IMR-90 (cell line): ENCODE measurements at regions not wholly inside any gene's neighbourhood (a gene's known extent, or its start where the extent isn't known, plus 50 kb on each side); places are given as distances from the start of the nearest gene placed in this dataset.

Experiments
- ATAC-seq: fragments of 200-7000 bp; cut with Tn5 transposase; 2 replicates; pipeline ENCODE4 v1.9.1; 2020; ENCODE audit warnings: low read depth, mild to moderate bottlenecking, moderate library complexity
- BruUV-seq: library from RNA; stranded (reverse); fragments of 400-500 nt; replicated peaks from 2 replicates; lab custom pipeline; 2021; lab: Mats Ljungman, UMichigan
- CTCF ChIA-PET: fragments of 300-600 bp; formaldehyde crosslinking; extraction: SDS; loops from one replicate; lab custom pipeline; 2021; ENCODE audit warnings: antibody characterized with exemption; lab: Yijun Ruan, JAX
- POLR2A ChIA-PET: fragments of 300-600 bp; sonication (Branson Sonifier 250); formaldehyde crosslinking; loops from one replicate; lab custom pipeline; 2022; ENCODE audit warnings: antibody characterized with exemption; ENCODE audit not compliant: unreplicated experiment; lab: Charles Lee
- DNase-seq: peaks from one replicate; pipeline ENCODE4 v3.0.0; 2013
- H2AFZ ChIP-seq: replicated peaks from 2 replicates; pipeline ENCODE3; 2013; ENCODE audit warnings: low read length, mild to moderate bottlenecking; ENCODE audit not compliant: poor library complexity
- H2AK5ac ChIP-seq: 2 replicates; pipeline ENCODE4 v1.6.1; 2013; ENCODE audit warnings: low read depth, low read length, inconsistent platforms
- H2AK9ac ChIP-seq: replicated peaks from 2 replicates; pipeline ENCODE3; 2013; ENCODE audit warnings: mild to moderate bottlenecking, low read depth, low read length, moderate library complexity; ENCODE audit not compliant: poor library complexity
- H2BK120ac ChIP-seq: 2 replicates; pipeline ENCODE4 v1.6.1; 2013; ENCODE audit warnings: low read depth, low read length, inconsistent platforms
- H2BK15ac ChIP-seq: 3 replicates; pipeline ENCODE4 v1.6.1; 2013; ENCODE audit warnings: low read depth, low read length, inconsistent platforms
- H2BK20ac ChIP-seq: 2 replicates; pipeline ENCODE4 v1.6.1; 2013; ENCODE audit warnings: low read depth, mild to moderate bottlenecking, inconsistent platforms, low read length, moderate library complexity
- H2BK5ac ChIP-seq: 2 replicates; pipeline ENCODE4 v1.6.1; 2013; ENCODE audit warnings: mild to moderate bottlenecking, low read depth, low read length, inconsistent platforms; ENCODE audit not compliant: poor library complexity, severe bottlenecking
- H3K14ac ChIP-seq: replicated peaks from 2 replicates; pipeline ENCODE4 v1.6.1; 2013; ENCODE audit warnings: low read depth, low read length, inconsistent platforms
- H3K18ac ChIP-seq: 2 replicates; pipeline ENCODE4 v1.6.1; 2013; ENCODE audit warnings: low read depth, low read length, control low read depth
- H3K23ac ChIP-seq: 2 replicates; pipeline ENCODE4 v1.6.1; 2013; ENCODE audit warnings: low read depth, low read length, inconsistent platforms
- H3K27ac ChIP-seq: 2 replicates; pipeline ENCODE4 v1.5.1; 2013; ENCODE audit warnings: mild to moderate bottlenecking, control low read depth, low read length; ENCODE audit not compliant: insufficient read depth
- H3K27me3 ChIP-seq: 2 replicates; pipeline ENCODE4 v1.6.1; 2013; ENCODE audit warnings: low read length; ENCODE audit not compliant: control insufficient read depth, insufficient read depth
- H3K36me3 ChIP-seq: 2 replicates; pipeline ENCODE4 v1.6.1; 2013; ENCODE audit warnings: low read length, mixed read lengths; ENCODE audit not compliant: control insufficient read depth, insufficient read depth
- H3K4ac ChIP-seq: 2 replicates; pipeline ENCODE4 v1.6.1; 2013; ENCODE audit warnings: low read depth, low read length, inconsistent platforms
- H3K4me1 ChIP-seq: 2 replicates; pipeline ENCODE4 v1.6.1; 2013; ENCODE audit warnings: low read length, mixed read lengths; ENCODE audit not compliant: control insufficient read depth, insufficient read depth
- H3K4me2 ChIP-seq: 2 replicates; pipeline ENCODE4 v1.6.1; 2013; ENCODE audit warnings: low read depth, mild to moderate bottlenecking, control low read depth, low read length, moderate library complexity
- H3K4me3 ChIP-seq: 2 replicates; pipeline ENCODE4 v1.5.1; 2013; ENCODE audit warnings: low read depth, mild to moderate bottlenecking, control low read depth, low read length, moderate library complexity; ENCODE audit not compliant: insufficient read depth
- H3K56ac ChIP-seq: 2 replicates; pipeline ENCODE4 v1.6.1; 2013; ENCODE audit warnings: low read length, inconsistent platforms; ENCODE audit not compliant: insufficient read depth; ENCODE audit errors: extremely low read depth
- H3K79me1 ChIP-seq, 2 experiments: 2 replicates each; pipeline ENCODE4 v1.6.1; 2013; ENCODE audit warnings: low read length in 2 of 2, inconsistent platforms in 1 of 2, low read depth in 1 of 2
- H3K9ac ChIP-seq: 2 replicates; pipeline ENCODE4 v1.6.1; 2013; ENCODE audit warnings: low read depth, low read length, control low read depth
- H3K9me1 ChIP-seq: 2 replicates; pipeline ENCODE4 v1.6.1; 2013; ENCODE audit warnings: low read length, inconsistent platforms; ENCODE audit not compliant: insufficient read depth
- H3K9me3 ChIP-seq: 2 replicates; pipeline ENCODE4 v1.6.1; 2013; ENCODE audit warnings: low read length; ENCODE audit not compliant: control insufficient read depth, insufficient read depth
- H4K20me1 ChIP-seq: 2 replicates; pipeline ENCODE4 v1.6.1; 2013; ENCODE audit warnings: low read length, inconsistent platforms; ENCODE audit not compliant: insufficient read depth
- H4K5ac ChIP-seq: 2 replicates; pipeline ENCODE4 v1.6.1; 2013; ENCODE audit warnings: mild to moderate bottlenecking, low read depth, low read length, control low read depth
- H4K8ac ChIP-seq, 2 experiments: 2 replicates each; pipeline ENCODE4 v1.6.1; 2013; ENCODE audit warnings: low read depth in 2 of 2, low read length in 2 of 2, control low read depth in 1 of 2, inconsistent platforms in 1 of 2
- H4K91ac ChIP-seq: 2 replicates; pipeline ENCODE4 v1.6.1; 2013; ENCODE audit warnings: low read depth, low read length, inconsistent platforms; ENCODE audit not compliant: insufficient read depth
- BHLHE40 ChIP-seq: fragments of 150-350 bp; IDR thresholded peaks from 2 replicates; pipeline ENCODE4 v1.6.1; 2016; ENCODE audit warnings: mild to moderate bottlenecking, low read depth, low read length
- CEBPB ChIP-seq: IDR thresholded peaks from 2 replicates; pipeline ENCODE4 v1.6.1; 2012; ENCODE audit warnings: low read depth, low read length, improper control_type of control experiment
- CHD1 ChIP-seq: IDR thresholded peaks from 2 replicates; pipeline ENCODE4 v1.6.1; 2012; ENCODE audit warnings: low read depth, low read length, improper control_type of control experiment
- CTCF ChIP-seq: conservative IDR thresholded peaks from 2 replicates; pipeline ENCODE4 v1.5.1; 2012; ENCODE audit warnings: mild to moderate bottlenecking, low read depth, low read length, improper control_type of control experiment
- FOS ChIP-seq: fragments of 150-350 bp; IDR thresholded peaks from 2 replicates; pipeline ENCODE4 v1.6.1; 2016; ENCODE audit warnings: low read depth, low read length
- MAFK ChIP-seq: IDR thresholded peaks from 2 replicates; pipeline ENCODE4 v1.6.1; 2012; ENCODE audit warnings: low read depth, low read length, improper control_type of control experiment
- MAZ ChIP-seq: IDR thresholded peaks from 2 replicates; pipeline ENCODE4 v1.6.1; 2012; ENCODE audit warnings: low read depth, mild to moderate bottlenecking, low read length, improper control_type of control experiment, moderate library complexity, borderline replicate concordance
- MXI1 ChIP-seq: IDR thresholded peaks from 2 replicates; pipeline ENCODE4 v1.6.1; 2012; ENCODE audit warnings: low read depth, mild to moderate bottlenecking, low read length, moderate library complexity, borderline replicate concordance
- NFE2L2 ChIP-seq: fragments of 150-350 bp; IDR thresholded peaks from 2 replicates; pipeline ENCODE4 v1.6.1; 2016; ENCODE audit warnings: low read depth, mild to moderate bottlenecking, low read length
- POLR2A ChIP-seq: IDR thresholded peaks from 2 replicates; pipeline ENCODE4 v1.6.1; 2012; ENCODE audit warnings: mild to moderate bottlenecking, low read depth, low read length
- RAD21 ChIP-seq: IDR thresholded peaks from 2 replicates; pipeline ENCODE4 v1.6.1; 2012; ENCODE audit warnings: low read length, improper control_type of control experiment
- RCOR1 ChIP-seq: IDR thresholded peaks from 2 replicates; pipeline ENCODE4 v1.6.1; 2012; ENCODE audit warnings: mild to moderate bottlenecking, low read length, improper control_type of control experiment; ENCODE audit not compliant: insufficient replicate concordance
- RFX5 ChIP-seq: IDR thresholded peaks from 2 replicates; pipeline ENCODE4 v1.8.0; 2012; ENCODE audit warnings: low read depth, mild to moderate bottlenecking, low read length, moderate library complexity
- SMC3 ChIP-seq: fragments of 150-350 bp; IDR thresholded peaks from 2 replicates; pipeline ENCODE4 v1.6.1; 2016; ENCODE audit warnings: low read depth, mild to moderate bottlenecking, antibody characterized with exemption, low read length, moderate library complexity
- USF2 ChIP-seq: fragments of 150-350 bp; IDR thresholded peaks from 2 replicates; pipeline ENCODE4 v1.6.1; 2017; ENCODE audit warnings: mild to moderate bottlenecking, antibody characterized with exemption, low read length, low read depth
- WGBS, 2 experiments: methylation state at CpG; one replicate each; pipeline versions ENCODE4 v1.1.5 to v1.1.7; 2013; ENCODE audit warnings: missing lambda C conversion rate in 2 of 2; ENCODE audit not compliant: insufficient read length in 1 of 2; ENCODE audit errors: extremely low coverage in 2 of 2; 5-methylcytosine and 5-hydroxymethylcytosine counted together
- dilution Hi-C: fragments of 300-500 bp; cut with HindIII; formaldehyde crosslinking; loops from one replicate; pipeline ENCODE4 v1.14.3; 2018; ENCODE audit warnings: low sequenced_read_pairs; ENCODE audit not compliant: unreplicated experiment
- in situ Hi-C: fragments of 300-500 bp; cut with MboI; formaldehyde crosslinking; loops from 3 replicates; pipeline ENCODE4 v1.14.3; 2019; ENCODE audit warnings: low sequenced_read_pairs, inconsistent platforms, mixed read lengths
- intact Hi-C: fragments of 100-400 bp; cut with micrococcal nuclease; formaldehyde crosslinking; loops from 2 replicates; pipeline ENCODE4 v1.10.0; 2022
- TF ChIP-seq, protein P1 (sequence below): fragments of 150-350 bp; IDR thresholded peaks from 2 replicates; pipeline ENCODE4 v1.6.1; 2016; ENCODE audit warnings: low read depth, mild to moderate bottlenecking, low read length, moderate library complexity, borderline replicate concordance

GRCh38 chr10:57759777-57760176 lies 507.9 kb downstream of the IPMK start:
- POLR2A ChIA-PET: no interaction called here
- H2AK5ac ChIP-seq: no peak overlapping the region

More at GRCh38 chr10:57759777-57760176, 507.9 kb downstream of the IPMK start:
- Histone ChIP-seq H3K4ac (no peak overlapping the region), H4K5ac (no peak overlapping the region), H3K9ac (no peak overlapping the region), H2AFZ (no peak overlapping the region), H2BK120ac (no peak overlapping the region), H4K8ac (no peak overlapping the region), H2BK5ac (no peak overlapping the region), H3K4me1 (no peaks in the 10 kb centered on the region), H3K4me2 (no peak overlapping the region), H3K56ac (no peak overlapping the region), H3K23ac (no peak overlapping the region), H3K27ac (no peak overlapping the region), H3K9me3 (no peaks in the 10 kb centered on the region), H4K91ac (no peak overlapping the region), H2BK15ac (no peak overlapping the region), H3K9me1 (no peaks in the 10 kb centered on the region), H3K14ac (no peak overlapping the region), H3K36me3 (no peaks in the 10 kb centered on the region), H3K18ac (no peak overlapping the region), H4K20me1 (no peaks in the 10 kb centered on the region), H3K27me3 (no peaks in the 10 kb centered on the region), H2BK20ac (no peak overlapping the region), H2AK9ac (no peak overlapping the region), H3K79me1 (no peaks in the 10 kb centered on the region), H3K4me3 (no peak overlapping the region)
- DNase-seq: no peak
- TF ChIP-seq USF2: no peak
- TF ChIP-seq RCOR1: no peak
- no peak for TF ChIP-seq NFE2L2
- TF ChIP-seq SMC3: no peak
- no peak for TF ChIP-seq CHD1
- no peak for TF ChIP-seq POLR2A
- TF ChIP-seq CTCF: no peak
- no peak for TF ChIP-seq FOS
- no peak for TF ChIP-seq MXI1
- no peak for TF ChIP-seq RAD21
- TF ChIP-seq MAFK: no peak
- no peak for TF ChIP-seq RFX5
- no peak for TF ChIP-seq BHLHE40
- TF ChIP-seq MAZ: no peak
- no peak for TF ChIP-seq CEBPB
- TF ChIP-seq, protein P1, sequence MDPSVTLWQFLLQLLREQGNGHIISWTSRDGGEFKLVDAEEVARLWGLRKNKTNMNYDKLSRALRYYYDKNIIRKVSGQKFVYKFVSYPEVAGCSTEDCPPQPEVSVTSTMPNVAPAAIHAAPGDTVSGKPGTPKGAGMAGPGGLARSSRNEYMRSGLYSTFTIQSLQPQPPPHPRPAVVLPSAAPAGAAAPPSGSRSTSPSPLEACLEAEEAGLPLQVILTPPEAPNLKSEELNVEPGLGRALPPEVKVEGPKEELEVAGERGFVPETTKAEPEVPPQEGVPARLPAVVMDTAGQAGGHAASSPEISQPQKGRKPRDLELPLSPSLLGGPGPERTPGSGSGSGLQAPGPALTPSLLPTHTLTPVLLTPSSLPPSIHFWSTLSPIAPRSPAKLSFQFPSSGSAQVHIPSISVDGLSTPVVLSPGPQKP: no peak
- WGBS, 2 experiments: no CpG with 5 or more reads among the region's 6 CpGs
- no TSS peak for BruUV-seq
- intact Hi-C loops (no loop called here), in situ Hi-C loops (no loop called here), dilution Hi-C loops (no loop called here)
- ATAC-seq: no peak
- CTCF ChIA-PET: no interaction called here
